Endothelial cell (in vitro differentiated cells): ENCODE measurements at regions not wholly inside any gene's neighbourhood (a gene's known extent, or its start where the extent isn't known, plus 50 kb on each side); places are given as distances from the start of the nearest gene placed in this dataset.

Experiments
- DNase-seq: peaks from one replicate; pipeline ENCODE4 v3.0.0; 2021; ENCODE audit warnings: low spot score
- H3K27ac Mint-ChIP-seq: one replicate; pipeline ENCODE4 v1.8.0; 2021; ENCODE audit warnings: mixed read lengths, inconsistent platforms; ENCODE audit not compliant: unreplicated experiment
- H3K27me3 Mint-ChIP-seq: one replicate; pipeline ENCODE4 v1.8.0; 2021; ENCODE audit warnings: mild to moderate bottlenecking, moderate library complexity, mixed read lengths, inconsistent platforms; ENCODE audit not compliant: unreplicated experiment
- H3K36me3 Mint-ChIP-seq: one replicate; pipeline ENCODE4 v1.8.0; 2021; ENCODE audit warnings: mild to moderate bottlenecking, low read depth, mixed read lengths, inconsistent platforms; ENCODE audit not compliant: unreplicated experiment
- H3K4me1 Mint-ChIP-seq: one replicate; pipeline ENCODE4 v1.8.0; 2021; ENCODE audit warnings: mild to moderate bottlenecking, mixed read lengths, inconsistent platforms; ENCODE audit not compliant: unreplicated experiment
- H3K4me3 Mint-ChIP-seq: one replicate; pipeline ENCODE4 v1.8.0; 2021; ENCODE audit warnings: mild to moderate bottlenecking, mixed read lengths, inconsistent platforms; ENCODE audit not compliant: unreplicated experiment
- H3K9me3 Mint-ChIP-seq: one replicate; pipeline ENCODE4 v1.8.0; 2021; ENCODE audit warnings: mixed read lengths, inconsistent platforms; ENCODE audit not compliant: unreplicated experiment
- TF ChIP-seq, protein P1 (sequence below): fragments of 200-600 bp; sonication (generic); IDR thresholded peaks from one replicate; pipeline ENCODE4 v1.5.0; 2021; ENCODE audit warnings: antibody characterized with exemption; ENCODE audit not compliant: unreplicated experiment

DNA sequence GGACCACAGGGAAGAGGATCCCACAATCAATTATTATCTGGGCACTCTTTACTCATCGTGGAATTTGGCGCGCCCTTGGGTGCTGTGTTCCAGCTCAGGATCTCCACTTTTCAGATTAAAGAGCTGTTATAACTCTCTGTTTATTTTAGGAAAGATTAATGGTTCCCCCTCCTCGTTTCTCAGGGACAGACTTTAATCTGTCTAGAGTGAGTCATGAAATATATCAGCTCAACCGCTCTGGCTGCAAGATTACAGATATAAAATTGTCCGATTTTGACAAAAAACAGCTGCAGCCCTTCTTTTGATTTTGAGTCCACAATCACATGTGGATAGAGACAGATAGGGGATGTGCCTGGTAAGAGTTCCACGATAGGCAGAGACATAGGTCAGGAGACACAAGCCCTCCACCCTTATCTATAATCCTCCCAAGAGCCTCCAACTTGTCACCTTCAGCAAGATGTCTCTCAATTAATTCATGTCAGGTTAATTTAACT lies 77.6 kb upstream of the ANKRD55 start:
- H3K27me3 Mint-ChIP-seq: peaks cover 2% of the 10 kb centered on the region
- peaks cover 4% of the 10 kb centered on the region for H3K36me3 Mint-ChIP-seq
- peaks cover 8% of the 10 kb centered on the region for H3K4me1 Mint-ChIP-seq
- no peak for DNase-seq
- H3K27ac Mint-ChIP-seq: no peak overlapping the region
- H3K4me3 Mint-ChIP-seq: no peak overlapping the region
- TF ChIP-seq, protein P1, sequence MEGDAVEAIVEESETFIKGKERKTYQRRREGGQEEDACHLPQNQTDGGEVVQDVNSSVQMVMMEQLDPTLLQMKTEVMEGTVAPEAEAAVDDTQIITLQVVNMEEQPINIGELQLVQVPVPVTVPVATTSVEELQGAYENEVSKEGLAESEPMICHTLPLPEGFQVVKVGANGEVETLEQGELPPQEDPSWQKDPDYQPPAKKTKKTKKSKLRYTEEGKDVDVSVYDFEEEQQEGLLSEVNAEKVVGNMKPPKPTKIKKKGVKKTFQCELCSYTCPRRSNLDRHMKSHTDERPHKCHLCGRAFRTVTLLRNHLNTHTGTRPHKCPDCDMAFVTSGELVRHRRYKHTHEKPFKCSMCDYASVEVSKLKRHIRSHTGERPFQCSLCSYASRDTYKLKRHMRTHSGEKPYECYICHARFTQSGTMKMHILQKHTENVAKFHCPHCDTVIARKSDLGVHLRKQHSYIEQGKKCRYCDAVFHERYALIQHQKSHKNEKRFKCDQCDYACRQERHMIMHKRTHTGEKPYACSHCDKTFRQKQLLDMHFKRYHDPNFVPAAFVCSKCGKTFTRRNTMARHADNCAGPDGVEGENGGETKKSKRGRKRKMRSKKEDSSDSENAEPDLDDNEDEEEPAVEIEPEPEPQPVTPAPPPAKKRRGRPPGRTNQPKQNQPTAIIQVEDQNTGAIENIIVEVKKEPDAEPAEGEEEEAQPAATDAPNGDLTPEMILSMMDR: no peak
- H3K9me3 Mint-ChIP-seq: no peaks in the 10 kb centered on the region

DNA sequence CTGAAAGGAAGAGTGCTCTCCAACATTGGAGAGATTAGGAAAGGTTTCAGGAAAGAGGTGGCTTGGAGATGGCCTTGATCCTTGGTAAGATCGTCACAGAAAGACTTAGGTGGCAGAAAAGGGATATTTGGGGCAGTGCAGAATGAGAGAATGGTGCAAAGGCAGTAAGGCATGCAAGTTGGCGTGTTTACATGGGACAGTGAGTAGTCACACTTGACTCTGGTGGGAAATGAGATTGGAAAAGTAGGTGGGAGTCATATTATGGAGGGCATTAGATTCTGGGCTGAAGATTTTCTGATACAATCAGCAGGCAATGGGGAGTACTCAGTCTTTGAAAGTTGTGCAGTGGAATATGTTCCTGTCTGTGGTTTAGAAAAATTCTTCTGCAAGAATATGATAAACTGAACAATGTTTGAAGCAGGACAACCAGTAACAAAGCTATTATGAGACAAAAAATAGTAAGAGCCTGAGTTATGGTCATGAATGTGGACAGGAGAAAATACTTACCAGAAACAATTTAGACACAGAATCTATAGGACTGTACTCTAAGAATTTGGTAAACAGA lies 76.2 kb upstream of the ANKRD55 start:
- H3K27ac Mint-ChIP-seq: no peak overlapping the region
- H3K4me1 Mint-ChIP-seq: peaks cover 8% of the 10 kb centered on the region
- H3K9me3 Mint-ChIP-seq: no peaks in the 10 kb centered on the region
- no peak overlapping the region for H3K4me3 Mint-ChIP-seq
- TF ChIP-seq, protein P1: no peak
- peaks cover 2% of the 10 kb centered on the region for H3K27me3 Mint-ChIP-seq
- no peak for DNase-seq
- H3K36me3 Mint-ChIP-seq: peaks cover 4% of the 10 kb centered on the region

DNA sequence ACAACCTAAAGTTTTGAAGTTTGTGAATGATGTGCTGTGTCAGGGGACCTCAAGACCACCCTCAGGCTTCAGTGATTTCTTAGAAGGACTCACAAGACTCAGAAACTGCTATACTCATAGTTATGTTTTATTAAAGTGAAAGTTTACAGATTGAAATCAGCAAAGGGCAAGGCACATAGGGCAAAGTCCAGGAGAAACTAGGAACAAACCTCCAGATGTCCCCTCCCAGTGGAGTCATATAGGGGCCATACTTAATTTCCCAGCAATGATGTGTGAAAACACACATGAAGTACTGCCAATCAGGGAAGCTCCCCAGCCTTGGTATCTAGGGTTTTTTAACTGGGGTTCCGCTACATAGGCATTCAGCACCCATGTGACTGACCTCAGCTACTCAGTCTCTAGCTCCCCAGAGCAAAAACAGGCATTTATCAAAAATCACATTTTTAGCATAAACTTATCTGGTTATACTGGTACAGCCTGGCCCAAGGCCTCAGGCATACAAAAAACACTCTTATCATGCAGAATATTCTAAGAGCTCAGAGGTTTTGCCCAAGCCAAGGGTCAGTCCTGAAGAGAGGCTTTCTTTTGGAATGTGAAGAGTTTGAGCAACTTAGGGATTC lies 74.7 kb upstream of the ANKRD55 start:
- Mint-ChIP-seq H3K27me3 (peaks cover 2% of the 10 kb centered on the region), H3K4me1 (peaks cover 8% of the 10 kb centered on the region), H3K4me3 (no peak overlapping the region), H3K27ac (no peak overlapping the region), H3K36me3 (peaks cover 4% of the 10 kb centered on the region), H3K9me3 (no peaks in the 10 kb centered on the region)
- TF ChIP-seq, protein P1: no peak
- DNase-seq: no peak

DNA sequence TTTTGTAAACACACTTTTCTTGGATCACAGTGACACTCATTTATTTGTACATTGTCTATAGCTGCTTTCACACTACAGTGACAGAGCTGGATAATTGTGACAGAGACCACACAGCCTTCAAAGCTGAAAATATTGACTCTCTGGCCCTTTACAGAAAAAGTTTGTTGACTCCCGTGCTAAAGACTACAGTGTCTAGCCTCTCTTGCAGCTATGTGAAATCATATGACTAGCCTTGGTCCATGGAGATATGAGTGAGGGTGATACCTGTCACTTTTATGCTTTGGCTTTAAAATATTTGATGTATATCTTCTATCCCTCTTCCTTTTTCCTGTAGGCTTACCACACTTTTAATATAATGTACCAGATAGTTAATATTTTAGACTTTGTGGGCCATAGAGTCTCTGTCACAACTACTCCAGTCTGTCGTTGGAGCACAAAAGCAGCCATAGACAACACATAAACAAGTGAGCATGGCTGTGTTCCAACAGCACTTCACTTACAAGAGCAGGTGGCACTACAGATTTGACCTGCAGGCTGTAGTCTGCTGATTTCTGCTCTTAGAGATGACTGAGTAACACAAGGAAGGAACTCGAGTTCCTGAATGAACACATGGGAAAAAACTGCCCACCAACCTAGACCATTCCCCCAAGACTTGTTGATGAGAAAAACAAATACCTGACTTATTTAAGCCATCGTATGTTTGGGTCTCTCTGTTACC lies 73.5 kb upstream of the ANKRD55 start:
- no peaks in the 10 kb centered on the region for H3K9me3 Mint-ChIP-seq
- no peak for DNase-seq
- no peak overlapping the region for H3K27ac Mint-ChIP-seq
- H3K4me1 Mint-ChIP-seq: peaks cover 8% of the 10 kb centered on the region
- TF ChIP-seq, protein P1: no peak
- peaks cover 4% of the 10 kb centered on the region for H3K36me3 Mint-ChIP-seq
- H3K4me3 Mint-ChIP-seq: no peak overlapping the region
- H3K27me3 Mint-ChIP-seq: peaks cover under 1% of the 10 kb centered on the region
